ENCODE measurements at regions not wholly inside any gene's neighbourhood (a gene's known extent, or its start where the extent isn't known, plus 50 kb on each side); places are given as distances from the start of the nearest gene placed in this dataset.

DNA sequence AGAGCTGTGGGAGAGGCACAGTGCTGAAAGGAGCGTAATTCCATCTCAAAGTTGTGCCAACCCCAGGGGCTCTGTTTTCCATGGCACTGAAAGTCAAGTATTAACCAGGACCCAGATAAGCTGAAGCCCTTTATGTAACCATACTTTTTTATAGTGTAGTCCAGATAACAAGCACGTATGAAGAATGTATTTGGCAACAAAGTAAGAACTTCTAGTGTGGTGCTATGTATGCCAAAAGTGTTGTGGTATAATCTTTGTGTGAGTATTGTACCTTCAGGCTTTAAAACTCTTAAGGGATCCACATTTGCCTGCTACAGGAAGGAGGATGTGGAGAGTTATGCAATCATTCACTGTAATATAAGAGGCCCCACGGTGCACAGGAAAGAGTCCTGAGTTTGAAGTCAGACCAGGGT is 129.4 kb downstream of the IBTK start:
- Mint-ChIP-seq H3K36me3 (no peaks in the 10 kb centered on the region), H3K9me3 (no peaks in the 10 kb centered on the region), H3K27ac (no peak overlapping the region), H3K4me1 (no peaks in the 10 kb centered on the region), H3K4me3 (no peak overlapping the region), H3K27me3 (ENCODE audit: low read depth) (no peaks in the 10 kb centered on the region)
- POLR2A ChIA-PET: no interaction called here
- DNase-seq (ENCODE audit: low spot score): no peak
- no peak for TF ChIP-seq FOXK1 (CRISPR knock-in tag; IDR thresholded peaks at IDR 0.05)
- no peak for TF ChIP-seq NR3C1 (CRISPR knock-in tag; conservative IDR thresholded peaks at IDR 0.05; ENCODE audit: low read depth)
- TF ChIP-seq MLX (CRISPR knock-in tag; IDR thresholded peaks at IDR 0.05): no peak
- TF ChIP-seq JUN (CRISPR knock-in tag; IDR thresholded peaks at IDR 0.05): no peak
- TF ChIP-seq ZNF416 (CRISPR knock-in tag; IDR thresholded peaks at IDR 0.05): no peak
- no peak for TF ChIP-seq ZNF423 (CRISPR knock-in tag; IDR thresholded peaks at IDR 0.05)
- no peak for TF ChIP-seq GRHL2 (CRISPR knock-in tag; IDR thresholded peaks at IDR 0.05; ENCODE audit: insufficient replicate concordance, severe bottlenecking)
- TF ChIP-seq ZBTB43 (CRISPR knock-in tag; IDR thresholded peaks at IDR 0.05): no peak
- TF ChIP-seq, protein P1, sequence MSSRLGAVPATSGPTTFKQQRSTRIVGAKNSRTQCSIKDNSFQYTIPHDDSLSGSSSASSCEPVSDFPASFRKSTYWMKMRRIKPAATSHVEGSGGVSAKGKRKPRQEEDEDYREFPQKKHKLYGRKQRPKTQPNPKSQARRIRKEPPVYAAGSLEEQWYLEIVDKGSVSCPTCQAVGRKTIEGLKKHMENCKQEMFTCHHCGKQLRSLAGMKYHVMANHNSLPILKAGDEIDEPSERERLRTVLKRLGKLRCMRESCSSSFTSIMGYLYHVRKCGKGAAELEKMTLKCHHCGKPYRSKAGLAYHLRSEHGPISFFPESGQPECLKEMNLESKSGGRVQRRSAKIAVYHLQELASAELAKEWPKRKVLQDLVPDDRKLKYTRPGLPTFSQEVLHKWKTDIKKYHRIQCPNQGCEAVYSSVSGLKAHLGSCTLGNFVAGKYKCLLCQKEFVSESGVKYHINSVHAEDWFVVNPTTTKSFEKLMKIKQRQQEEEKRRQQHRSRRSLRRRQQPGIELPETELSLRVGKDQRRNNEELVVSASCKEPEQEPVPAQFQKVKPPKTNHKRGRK (CRISPR knock-in tag; IDR thresholded peaks at IDR 0.05; ENCODE audit: borderline replicate concordance): no peak
- TF ChIP-seq, protein P2, sequence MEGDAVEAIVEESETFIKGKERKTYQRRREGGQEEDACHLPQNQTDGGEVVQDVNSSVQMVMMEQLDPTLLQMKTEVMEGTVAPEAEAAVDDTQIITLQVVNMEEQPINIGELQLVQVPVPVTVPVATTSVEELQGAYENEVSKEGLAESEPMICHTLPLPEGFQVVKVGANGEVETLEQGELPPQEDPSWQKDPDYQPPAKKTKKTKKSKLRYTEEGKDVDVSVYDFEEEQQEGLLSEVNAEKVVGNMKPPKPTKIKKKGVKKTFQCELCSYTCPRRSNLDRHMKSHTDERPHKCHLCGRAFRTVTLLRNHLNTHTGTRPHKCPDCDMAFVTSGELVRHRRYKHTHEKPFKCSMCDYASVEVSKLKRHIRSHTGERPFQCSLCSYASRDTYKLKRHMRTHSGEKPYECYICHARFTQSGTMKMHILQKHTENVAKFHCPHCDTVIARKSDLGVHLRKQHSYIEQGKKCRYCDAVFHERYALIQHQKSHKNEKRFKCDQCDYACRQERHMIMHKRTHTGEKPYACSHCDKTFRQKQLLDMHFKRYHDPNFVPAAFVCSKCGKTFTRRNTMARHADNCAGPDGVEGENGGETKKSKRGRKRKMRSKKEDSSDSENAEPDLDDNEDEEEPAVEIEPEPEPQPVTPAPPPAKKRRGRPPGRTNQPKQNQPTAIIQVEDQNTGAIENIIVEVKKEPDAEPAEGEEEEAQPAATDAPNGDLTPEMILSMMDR (IDR thresholded peaks at IDR 0.05): no peak
- TF ChIP-seq, protein P3, sequence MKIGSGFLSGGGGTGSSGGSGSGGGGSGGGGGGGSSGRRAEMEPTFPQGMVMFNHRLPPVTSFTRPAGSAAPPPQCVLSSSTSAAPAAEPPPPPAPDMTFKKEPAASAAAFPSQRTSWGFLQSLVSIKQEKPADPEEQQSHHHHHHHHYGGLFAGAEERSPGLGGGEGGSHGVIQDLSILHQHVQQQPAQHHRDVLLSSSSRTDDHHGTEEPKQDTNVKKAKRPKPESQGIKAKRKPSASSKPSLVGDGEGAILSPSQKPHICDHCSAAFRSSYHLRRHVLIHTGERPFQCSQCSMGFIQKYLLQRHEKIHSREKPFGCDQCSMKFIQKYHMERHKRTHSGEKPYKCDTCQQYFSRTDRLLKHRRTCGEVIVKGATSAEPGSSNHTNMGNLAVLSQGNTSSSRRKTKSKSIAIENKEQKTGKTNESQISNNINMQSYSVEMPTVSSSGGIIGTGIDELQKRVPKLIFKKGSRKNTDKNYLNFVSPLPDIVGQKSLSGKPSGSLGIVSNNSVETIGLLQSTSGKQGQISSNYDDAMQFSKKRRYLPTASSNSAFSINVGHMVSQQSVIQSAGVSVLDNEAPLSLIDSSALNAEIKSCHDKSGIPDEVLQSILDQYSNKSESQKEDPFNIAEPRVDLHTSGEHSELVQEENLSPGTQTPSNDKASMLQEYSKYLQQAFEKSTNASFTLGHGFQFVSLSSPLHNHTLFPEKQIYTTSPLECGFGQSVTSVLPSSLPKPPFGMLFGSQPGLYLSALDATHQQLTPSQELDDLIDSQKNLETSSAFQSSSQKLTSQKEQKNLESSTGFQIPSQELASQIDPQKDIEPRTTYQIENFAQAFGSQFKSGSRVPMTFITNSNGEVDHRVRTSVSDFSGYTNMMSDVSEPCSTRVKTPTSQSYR (CRISPR knock-in tag; IDR thresholded peaks at IDR 0.05): no peak
- no peak for TF ChIP-seq GABPB1 (CRISPR knock-in tag; IDR thresholded peaks at IDR 0.05)
- TF ChIP-seq SOX15 (CRISPR knock-in tag; IDR thresholded peaks at IDR 0.05): no peak
- TF ChIP-seq ESRRA (CRISPR knock-in tag; IDR thresholded peaks at IDR 0.05; ENCODE audit: borderline replicate concordance): no peak
- TF ChIP-seq CBFB (CRISPR knock-in tag; IDR thresholded peaks at IDR 0.05; ENCODE audit: low read depth): no peak
- no peak for TF ChIP-seq TEAD1 (CRISPR knock-in tag; IDR thresholded peaks at IDR 0.05)
- TF ChIP-seq OVOL2 (CRISPR knock-in tag; IDR thresholded peaks at IDR 0.05; ENCODE audit: borderline replicate concordance): no peak
- TF ChIP-seq AR (CRISPR knock-in tag; IDR thresholded peaks at IDR 0.05): no peak
- TF ChIP-seq ZNF232 (CRISPR knock-in tag; IDR thresholded peaks at IDR 0.05): no peak
- no peak for TF ChIP-seq NFYB (CRISPR knock-in tag; conservative IDR thresholded peaks at IDR 0.05; ENCODE audit: low read depth)
- ATAC-seq: no peak
- CTCF ChIA-PET: no interaction called here

All from WTC11 (cell line).